GM12872 (cell line): ENCODE measurements at regions not wholly inside any gene's neighbourhood (a gene's known extent, or its start where the extent isn't known, plus 50 kb on each side); places are given as distances from the start of the nearest gene placed in this dataset.

Experiments
- TF ChIP-seq, protein P1 (sequence below): IDR thresholded peaks from 3 replicates; pipeline ENCODE4 v1.5.1; 2011; ENCODE audit warnings: low read depth, mild to moderate bottlenecking, low read length, moderate library complexity; ENCODE audit not compliant: insufficient read depth

GRCh38 chr14:105940534-105941225 lies 414.3 kb downstream of the TMEM121 start:
- TF ChIP-seq, protein P1, sequence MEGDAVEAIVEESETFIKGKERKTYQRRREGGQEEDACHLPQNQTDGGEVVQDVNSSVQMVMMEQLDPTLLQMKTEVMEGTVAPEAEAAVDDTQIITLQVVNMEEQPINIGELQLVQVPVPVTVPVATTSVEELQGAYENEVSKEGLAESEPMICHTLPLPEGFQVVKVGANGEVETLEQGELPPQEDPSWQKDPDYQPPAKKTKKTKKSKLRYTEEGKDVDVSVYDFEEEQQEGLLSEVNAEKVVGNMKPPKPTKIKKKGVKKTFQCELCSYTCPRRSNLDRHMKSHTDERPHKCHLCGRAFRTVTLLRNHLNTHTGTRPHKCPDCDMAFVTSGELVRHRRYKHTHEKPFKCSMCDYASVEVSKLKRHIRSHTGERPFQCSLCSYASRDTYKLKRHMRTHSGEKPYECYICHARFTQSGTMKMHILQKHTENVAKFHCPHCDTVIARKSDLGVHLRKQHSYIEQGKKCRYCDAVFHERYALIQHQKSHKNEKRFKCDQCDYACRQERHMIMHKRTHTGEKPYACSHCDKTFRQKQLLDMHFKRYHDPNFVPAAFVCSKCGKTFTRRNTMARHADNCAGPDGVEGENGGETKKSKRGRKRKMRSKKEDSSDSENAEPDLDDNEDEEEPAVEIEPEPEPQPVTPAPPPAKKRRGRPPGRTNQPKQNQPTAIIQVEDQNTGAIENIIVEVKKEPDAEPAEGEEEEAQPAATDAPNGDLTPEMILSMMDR, result no peak

DNA sequence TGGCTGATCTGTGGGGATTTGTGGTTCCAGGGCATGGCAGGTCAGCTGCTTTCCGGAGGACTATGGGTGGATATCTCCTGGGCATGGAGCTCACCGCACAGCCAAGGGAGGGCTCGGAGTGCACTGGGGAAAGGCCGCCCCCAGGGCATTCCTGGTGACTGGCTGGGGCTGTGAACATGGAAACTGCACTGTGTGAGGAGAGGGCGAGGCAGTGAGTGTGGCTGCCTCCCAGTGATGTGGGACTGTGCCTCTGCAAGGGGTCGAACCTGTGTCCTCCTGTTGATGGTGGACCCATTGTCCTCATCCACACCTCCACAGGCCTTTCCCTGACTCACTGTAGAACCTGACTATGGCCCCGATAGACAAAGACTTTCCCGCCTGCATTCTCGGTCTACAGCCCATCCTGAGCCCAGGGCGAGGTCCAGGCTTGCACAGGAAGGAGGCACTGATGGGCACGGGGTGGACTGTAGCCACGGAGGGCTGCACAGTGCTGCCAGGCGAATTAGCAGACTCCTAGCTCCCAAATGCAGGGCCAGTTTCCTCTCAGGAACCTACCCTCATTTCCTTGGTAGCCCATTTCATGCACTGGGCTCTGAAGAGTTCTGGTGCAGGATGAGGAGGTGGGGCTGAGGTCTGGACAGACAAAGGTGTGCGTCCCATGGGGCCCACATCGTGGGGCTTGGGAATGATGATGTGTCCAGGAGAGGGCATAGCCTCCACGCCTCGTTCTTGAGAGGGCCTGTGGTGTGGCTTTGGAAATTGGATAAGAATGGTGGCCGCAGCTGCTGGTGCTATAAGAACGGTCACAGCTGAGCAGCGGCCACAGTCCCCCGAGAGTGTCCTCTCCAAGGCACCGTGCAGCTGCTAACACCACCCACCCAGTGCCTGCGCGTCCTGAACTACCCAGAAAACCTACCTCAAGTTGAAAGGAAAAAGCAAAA lies 415.1 kb downstream of the TMEM121 start:
- TF ChIP-seq, protein P1, result no peak

DNA sequence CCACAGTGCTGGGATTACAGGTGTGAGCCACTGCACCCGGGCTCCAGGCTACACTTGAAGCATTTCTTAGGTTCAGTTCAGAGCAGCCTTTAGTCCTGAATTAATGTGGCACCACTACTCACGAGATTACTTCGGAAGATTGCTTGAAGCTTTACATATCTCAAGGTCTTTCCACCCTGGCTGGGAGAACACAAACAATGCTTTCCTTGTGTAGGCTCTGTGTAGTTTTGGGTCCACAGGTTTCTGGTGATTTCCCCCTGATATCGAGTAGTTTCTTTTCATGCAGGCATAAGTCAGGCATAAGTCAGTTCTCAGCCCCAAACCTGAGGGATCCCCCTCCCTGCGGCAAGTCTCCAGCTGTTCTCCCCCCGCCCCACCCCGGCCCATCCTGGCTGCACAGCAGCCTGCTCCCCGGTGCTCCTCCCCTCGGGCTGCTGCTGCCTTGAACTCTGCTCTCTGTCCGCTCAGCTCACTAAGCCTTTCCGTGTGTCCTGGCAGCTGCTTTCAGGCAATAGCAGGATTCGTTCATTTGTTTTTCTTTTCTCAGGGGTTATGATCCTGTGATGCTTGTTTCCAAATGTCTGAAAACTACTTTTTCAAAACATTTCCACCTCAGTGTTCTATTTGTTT lies 417.7 kb downstream of the TMEM121 start:
- TF ChIP-seq, protein P1, result no peak

GRCh38 chr14:105944632-105945610 lies 418.5 kb downstream of the TMEM121 start:
- TF ChIP-seq, protein P1, result no peak

DNA sequence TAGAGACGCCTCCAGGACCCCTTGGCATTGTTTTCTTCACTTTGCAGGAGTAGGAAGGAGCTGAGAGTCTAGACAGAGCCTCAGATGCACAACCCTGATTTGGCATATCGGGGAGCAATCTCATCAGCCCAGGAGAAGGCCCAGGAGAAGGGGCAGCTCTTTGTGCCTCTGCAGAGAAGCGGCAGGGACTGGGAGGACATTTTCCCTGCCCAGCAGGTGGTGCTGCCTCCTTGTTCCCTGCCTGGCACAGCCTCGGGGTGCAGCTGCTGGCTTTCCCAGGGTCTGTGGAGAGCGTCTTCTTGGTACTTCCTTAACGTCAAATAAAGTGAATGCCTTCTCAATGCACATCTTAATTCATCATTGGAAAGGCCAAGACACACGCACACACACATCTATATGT lies 419.5 kb downstream of the TMEM121 start:
- TF ChIP-seq, protein P1, result no peak

GRCh38 chr14:105947599-105947998 lies 421.2 kb downstream of the TMEM121 start:
- TF ChIP-seq, protein P1, result no peak
